HG02885 (cell line): ENCODE measurements at regions not wholly inside any gene's neighbourhood (a gene's known extent, or its start where the extent isn't known, plus 50 kb on each side); places are given as distances from the start of the nearest gene placed in this dataset.

Experiments
- ATAC-seq: cut with Tn5 transposase; IDR thresholded peaks from one replicate; pipeline ENCODE4 v1.9.1; 2021; ENCODE audit warnings: mild to moderate bottlenecking; ENCODE audit not compliant: unreplicated experiment, poor library complexity

DNA sequence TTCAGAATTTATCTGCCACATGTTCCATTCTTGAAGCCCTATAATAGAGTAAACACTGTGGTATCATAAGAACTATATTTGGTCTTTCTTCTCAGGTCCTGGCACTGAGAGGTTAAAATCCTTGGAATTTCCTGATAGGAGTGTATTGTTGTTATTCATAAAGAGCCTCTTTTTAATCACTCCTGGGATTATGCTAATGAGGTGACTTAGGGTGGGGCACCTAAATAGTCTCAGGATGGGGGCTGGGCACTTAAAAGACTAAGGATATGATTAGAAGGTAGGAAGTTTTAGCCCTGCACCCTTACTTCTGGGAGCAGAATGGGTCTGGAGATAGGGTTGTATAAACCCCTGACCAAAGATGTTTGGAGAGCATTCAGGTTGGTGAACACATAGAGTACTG is 755.2 kb upstream of the TENM4 start:
- no peak for ATAC-seq

DNA sequence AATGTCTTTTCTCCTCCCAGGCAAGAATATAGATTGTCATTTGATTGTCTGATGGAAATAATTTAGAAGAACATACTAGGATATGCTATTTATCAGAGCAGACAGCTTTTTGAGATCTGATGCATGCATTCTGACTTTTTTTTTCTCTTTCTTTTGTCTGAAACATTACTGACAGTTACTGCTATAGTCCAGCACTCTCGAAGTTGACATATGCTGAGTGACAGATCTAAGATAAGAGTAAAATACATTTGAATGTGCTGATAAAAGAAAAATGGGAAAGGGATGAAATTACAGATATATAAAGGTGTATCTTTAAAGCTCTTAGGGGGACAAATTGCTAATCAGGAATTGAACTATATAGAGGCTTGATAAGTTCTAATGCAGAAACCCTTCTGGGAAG is 753.8 kb upstream of the TENM4 start:
- no peak for ATAC-seq

DNA sequence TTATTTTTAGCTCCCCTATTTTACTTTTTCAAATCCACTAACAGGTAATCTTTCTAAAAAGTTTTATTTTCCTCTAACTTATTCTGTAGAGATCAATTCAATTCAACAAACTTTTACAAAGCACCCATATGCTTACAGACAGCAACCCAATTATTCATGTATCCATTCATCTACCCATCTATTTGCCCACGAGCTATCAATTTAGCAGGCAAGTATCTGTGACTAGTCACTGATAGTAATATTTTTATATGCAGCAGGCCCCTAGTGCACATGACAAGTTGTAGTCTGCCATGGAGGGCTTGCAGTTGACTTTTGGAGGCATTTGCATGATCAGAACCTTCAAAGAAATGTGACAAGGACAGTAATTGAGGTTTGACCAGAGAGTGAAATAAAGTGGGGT is 753.2 kb upstream of the TENM4 start:
- ATAC-seq, result no peak

DNA sequence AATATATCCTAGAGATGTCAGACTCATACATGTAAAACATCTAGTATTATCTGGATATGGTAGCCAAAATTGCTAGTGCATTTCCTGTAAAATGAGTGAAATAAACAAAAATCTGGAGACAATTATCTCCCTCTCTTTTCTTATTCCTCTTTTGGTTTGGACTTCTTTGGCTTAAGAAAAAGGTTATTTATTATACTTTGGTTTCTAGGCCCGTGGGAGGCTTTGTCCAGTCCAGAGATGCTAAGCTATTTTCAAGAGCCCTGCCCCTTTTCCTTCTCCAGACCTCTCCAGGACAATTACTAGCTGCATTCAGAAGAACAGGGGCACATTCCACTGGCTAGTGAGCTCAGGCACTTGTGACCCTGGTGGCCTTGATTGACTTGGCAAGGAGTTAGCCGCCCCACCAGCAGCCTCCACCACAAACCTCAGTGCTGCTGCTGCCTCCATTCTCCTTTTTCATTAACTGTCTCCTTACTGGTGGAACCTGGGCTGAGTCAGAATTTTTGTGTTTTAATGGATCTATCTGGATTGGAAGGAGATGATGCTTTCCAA is 747.3 kb upstream of the TENM4 start:
- no peak for ATAC-seq

DNA sequence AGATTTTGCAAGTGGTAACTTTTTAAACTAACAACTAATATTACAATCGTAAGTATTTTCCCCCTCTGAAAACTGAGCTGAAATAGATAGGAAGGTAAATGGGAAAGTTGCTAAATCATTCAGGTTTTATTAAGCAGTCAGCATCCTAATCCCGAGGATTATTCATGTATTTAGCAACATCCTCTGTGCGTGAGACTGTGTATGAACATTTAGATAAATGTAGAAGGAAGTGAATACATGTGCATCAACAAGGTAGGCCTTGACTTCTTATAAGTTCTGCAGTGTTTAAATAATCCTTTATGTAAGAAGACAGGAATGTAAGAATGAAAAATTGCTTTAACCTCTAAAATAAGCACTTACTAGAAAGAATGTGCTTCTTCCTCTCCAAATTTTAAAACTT is 745.9 kb upstream of the TENM4 start:
- ATAC-seq, result no peak

DNA sequence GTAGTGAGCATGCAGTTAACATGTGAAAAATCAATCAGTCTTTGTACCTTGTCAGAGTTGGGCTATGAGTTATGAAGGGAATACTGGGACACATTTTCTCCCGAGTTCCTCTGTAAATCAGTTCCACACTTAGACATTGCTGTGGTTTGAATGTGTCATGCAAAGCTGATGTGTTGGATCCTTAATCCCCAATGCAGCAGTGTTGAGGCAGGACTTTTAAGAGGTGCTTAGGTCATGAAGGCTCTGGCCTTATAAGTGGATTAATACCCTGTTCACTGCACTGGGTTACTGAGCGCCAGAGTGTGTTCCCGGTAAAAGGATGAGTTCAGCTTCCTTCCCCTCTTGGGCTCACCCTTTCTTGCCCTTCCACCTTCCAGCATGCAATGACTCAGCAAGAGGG is 742.1 kb upstream of the TENM4 start:
- no peak for ATAC-seq

DNA sequence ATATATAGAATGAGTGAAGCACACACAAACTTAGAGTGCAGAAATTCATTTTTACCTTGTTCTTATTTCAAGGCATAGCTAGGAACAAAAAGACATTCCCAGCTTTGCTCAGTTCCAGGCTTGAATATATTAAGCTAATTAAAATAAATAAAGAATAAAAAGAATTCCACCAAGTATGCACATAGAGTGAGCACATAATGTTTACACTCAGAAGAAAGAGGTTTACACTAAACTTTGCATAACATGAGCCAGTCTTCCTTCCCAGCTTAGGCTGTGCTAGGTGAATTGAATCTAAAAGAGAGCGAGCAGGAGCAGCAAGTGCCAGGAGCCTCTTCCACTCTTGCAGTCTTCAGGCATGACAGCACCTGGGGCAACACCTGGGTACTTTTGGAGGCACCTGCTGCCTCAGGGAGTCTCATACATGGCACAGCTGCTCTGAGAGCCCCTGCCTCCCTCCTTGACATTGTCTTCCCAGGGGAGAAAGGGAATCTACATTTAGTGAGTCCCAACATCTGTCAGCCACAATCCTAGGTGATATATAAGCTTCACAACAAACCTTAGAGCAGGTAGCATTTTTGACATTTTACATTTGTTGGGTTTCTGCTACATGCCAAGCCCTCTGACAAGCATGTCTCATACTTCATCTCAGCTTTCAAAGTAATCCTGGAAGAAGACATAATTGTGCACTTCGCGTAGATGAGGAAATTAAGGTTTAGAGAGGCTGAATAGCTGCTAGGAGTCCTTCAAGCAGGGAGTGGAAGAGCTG is 732.7 kb upstream of the TENM4 start:
- ATAC-seq, result no peak

DNA sequence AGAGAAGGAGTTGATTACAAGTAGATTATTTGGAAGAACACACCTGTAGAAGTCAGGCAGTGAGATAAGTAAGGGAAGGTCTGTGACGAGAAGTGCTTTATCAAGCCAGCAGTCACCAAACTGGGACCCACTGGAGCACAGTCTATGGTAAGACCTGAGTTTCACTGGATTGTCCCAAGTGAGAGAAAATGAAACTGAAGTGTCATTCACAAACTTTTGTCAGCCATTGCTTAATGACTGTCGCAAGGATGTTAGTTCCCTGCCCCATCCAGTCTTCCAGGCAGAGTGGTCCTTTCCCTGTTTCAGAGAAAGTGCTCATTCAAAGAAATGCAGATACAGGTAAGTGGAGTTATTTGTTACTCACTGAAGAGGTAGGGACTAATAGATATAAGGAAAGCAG is 728.0 kb upstream of the TENM4 start:
- no peak for ATAC-seq

DNA sequence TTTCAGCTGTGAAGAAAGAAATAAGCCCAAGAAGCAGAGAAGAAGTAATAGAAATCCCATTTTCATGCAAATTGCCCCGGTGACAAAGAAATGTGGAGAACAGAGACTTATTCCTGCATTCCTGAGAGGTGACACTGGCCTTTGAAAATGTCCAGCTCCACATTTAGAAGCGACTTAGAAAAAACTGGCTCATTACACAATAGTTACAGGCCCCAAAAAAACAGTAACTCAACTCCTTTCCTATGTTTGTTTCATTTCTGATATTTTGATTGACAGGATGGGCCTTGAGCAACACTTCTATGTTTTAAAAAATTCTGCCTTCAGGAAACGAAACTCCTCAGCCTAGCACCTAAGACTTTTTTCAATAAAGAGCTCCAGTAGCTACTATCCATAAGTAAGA is 726.9 kb upstream of the TENM4 start:
- ATAC-seq, result no peak

DNA sequence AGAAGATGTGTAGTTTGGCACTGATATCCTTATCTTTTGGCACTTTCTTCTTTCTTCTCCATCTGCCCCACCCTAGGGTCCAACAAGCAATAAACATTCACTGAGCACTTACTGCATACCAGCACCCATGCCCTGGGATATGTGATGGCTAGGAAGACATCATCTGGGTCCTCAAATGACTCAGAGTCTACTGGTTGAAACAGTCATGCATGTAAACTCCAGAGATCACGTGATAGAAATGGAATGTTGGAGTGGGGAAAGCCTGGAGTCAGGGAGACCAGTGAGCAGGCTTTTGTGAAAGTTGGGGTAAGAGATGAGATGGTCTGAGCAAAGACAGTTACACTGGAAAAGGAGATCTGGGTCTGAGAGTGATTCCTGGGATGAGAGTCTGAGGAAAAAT is 724.9 kb upstream of the TENM4 start:
- no peak for ATAC-seq

DNA sequence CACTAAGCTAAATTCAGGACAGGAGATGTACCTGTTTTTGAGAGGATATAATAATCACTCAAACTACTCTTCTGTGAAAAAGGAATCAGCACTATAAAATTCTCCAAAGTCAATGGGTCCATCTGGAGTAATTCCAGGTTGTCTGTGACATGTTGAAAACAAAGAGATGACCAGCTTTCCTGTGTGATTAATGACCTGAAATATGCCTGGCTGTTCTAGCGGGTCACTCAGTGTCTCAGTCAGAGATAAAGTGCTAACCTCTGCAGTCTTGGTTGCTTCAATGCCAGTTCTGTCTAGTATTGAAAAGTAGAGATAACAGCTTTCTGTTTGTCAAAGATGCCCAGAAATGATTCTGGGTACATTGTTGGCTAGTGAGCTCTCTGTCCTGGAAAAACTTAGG is 722.6 kb upstream of the TENM4 start:
- ATAC-seq, result no peak

DNA sequence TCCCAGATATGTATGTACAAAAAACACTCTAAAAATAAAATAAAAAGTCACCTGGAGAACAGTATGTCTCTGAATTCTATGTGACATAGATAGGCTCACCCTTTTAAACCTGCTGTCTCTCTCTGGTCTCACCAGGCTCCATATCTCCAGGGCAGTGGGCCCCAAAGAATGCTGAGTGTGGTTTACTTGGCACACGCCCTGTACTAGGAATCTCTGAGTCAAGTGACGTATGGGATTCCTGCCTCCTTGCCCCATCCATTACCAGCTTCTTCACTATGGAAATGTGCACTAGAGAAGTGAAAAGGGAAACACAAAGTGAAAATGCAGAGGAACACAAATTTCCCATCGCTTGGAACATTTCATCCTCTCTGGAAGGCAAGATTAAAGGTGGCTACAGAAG is 722.2 kb upstream of the TENM4 start:
- ATAC-seq, result no peak

DNA sequence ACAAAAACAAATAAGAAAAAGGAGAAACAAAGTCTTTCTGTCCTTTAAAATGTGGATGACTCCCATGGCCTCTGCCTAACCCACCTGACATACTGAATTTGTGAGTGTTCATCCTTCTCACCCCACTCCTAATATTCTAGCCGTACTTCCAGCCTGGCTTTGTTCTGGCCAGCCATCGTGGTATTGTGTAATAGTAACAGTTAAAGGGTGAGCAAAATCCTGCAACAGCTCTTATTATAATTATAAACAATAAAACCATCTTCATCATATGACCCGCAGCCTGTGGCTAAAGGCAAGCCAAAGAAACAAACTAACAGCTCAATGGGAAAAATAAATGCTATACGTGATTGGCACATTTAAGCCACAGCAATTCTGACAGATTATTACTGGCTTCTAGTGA is 721.6 kb upstream of the TENM4 start:
- no peak for ATAC-seq

DNA sequence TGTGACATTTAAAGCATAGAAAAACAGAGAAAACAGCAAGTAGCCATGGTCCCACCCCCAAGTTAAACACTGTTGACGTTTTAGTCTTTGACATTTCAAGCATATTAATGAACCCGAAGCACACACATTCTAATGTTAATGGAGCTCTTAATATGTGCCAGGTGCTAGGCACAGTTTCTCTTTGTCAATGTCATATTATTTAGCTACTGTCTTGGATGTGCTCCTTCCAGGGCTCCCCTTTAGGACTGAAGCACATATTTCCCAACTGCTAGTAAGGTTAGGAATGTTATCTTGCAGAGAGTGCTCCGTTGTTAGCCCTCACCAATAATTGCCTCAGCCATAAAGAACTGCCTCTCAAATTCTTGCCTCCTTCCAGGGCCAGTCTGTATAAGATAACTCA is 716.6 kb upstream of the TENM4 start:
- ATAC-seq, result no peak

DNA sequence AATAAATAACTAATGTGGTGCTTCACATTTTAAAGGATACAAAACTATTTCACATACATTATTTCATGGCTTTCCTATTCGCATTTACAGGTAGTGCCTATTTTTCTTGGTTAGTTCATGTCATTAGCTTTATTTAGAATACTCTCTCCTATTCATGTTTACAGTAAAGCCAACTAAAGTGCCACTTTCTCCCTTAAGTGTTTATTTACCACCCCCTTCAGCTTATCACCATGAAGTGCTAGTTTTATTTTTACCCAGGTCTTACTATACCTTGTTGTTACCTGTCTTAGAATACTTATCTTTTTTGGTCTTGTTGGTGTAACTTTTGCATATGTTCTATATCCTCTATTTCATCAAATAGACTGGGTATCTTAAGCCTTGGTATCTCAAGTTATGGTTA is 715.2 kb upstream of the TENM4 start:
- no peak for ATAC-seq

DNA sequence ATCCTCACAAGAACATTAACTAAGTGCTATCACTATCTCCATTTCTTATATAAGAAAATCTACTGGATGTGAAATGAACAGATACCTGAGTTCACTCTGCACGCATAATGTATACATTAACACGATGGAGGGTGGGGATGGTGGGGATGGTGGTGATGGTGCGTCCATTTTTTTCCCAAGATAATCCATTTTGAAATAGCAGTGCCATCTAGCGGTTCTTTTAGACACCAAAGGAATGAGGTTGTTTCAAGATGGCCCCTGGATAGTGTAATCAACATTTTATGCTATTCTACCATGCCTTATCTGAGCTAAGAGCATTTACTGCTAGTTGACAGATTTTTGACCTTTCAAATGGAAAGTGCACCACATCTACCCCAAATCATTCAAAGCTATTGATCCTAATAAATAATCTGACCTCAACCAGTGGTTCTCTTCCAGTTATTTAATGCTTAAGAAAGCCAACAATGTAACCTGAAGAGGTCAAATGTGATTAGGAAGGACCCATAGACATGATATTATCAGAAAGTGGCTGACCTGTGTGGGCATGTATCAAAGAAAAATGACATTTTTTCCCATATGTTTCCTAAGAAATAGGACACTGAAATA is 714.7 kb upstream of the TENM4 start:
- peak; percentile 82 for ATAC-seq

DNA sequence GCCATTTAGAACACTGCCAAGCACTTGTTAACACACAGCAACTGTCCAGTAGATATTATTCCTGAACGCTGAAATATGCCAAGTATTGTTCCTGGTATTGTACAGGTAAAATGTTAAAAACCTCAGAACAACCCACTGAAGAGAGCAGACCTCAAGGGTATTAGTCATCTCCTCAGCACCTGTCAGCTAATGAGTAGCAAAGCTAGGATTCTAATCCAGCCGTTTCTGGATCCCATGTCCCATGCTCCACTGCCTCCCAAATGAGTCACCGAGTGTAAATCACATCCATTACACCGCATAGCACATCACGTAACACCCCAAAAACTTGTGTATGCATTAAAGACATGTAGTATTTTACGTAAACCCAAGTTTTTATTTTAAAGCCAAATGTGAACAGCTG is 705.4 kb upstream of the TENM4 start:
- no peak for ATAC-seq

DNA sequence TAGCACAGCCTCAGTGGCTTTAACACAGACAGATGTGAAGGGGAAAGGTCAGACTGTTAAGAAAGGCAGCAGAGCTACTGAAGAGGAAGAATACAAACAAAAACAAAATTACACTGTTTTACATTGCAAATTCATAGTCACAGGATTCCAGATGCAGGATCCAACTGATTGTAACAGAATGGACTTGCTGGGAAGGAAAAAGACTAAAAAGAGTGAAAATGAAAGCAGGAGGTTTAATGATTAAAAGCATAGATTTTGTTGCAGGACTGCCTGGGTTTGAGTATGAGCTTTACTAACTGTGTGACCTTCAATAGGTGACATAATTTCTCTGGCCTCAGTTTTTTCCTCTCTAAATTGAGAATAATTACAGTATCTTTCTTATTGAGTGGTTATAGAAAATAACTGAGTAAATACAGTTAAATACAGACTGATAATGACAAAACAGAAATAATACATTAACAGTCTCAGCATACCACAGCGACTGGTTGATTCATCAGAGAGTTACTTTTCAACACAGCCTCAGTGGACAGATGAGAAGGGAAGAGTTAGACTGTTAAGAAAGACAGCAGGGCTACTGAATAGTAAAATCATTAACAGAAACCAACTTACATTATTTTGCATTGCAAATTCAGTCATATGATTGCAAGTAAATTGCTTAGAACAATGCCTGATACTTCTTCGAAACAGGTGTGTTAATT is 704.2 kb upstream of the TENM4 start:
- ATAC-seq, result no peak

DNA sequence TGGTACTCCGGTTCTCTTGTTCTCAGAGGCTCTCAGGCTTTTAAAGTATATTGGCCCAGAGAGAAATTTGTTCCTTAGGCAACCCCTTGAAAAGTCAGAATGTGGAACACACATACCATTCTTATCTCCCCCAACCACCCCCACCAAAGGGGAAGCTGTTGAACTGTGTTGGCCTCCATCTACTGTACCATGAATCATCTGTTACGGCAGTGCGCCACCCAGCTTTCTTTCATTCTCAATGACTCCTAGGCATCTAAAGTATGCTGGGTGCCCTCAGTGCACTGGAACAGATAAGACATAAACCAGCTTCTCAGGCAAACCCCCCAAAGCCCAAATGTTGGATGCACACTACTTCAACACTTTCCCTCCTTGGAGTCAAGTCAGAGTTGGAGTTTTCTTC is 696.2 kb upstream of the TENM4 start:
- ATAC-seq, result no peak

DNA sequence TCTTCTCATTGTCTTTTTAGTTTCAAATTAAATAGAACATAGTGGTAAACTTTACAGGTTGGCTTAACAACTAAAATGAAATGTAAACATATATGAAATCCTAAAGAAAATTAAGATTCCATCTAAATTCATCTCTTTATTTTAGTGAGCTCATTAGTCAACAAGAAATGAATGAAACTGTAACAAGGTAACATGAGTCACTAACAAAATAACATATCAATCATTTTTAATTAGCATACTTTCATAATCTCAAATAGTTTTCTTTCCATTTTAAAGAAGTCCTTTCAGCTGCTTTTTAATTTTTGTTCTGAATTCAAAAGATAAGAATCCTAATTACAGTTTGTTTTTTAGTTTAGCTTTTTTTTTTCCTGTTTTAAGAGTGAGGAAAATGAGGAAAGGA is 688.6 kb upstream of the TENM4 start:
- no peak for ATAC-seq

DNA sequence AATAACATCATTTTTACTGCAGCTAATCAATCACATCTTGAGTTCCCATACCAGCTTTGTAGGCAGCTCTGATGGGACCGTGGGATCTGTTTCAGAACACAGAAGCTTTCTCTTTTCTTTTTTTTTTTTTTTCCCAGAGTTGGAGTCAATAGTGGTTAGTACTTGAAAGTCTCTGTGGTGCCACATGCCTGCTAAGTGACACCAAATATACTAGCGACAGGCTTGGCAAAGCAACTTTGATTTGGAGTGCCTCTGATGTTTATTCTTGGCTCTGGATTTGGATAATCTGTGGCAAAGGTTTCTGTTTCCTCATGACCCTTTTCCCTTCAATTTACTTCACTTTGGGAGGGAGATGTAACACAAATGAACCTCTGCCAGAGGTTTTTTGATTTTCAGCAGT is 681.4 kb upstream of the TENM4 start:
- ATAC-seq, result no peak

DNA sequence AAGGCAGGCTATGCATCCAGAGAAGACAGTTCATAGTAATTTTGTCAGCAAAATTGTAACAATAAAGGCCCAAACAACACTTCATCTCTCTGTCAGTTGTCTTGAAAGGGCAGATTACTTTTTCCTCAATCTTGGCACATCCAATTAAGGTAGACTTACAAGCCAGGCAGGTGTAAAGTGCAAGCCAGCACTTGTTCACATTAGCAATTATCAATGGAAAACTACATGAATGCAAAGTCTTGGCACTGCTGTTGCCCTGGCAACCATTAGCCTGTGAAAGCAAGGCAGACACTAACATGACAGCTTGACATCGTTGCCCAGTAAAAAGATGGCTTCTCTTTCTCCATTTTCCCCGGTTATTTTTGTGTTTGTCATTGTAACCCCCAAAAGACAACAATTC is 677.2 kb upstream of the TENM4 start:
- no peak for ATAC-seq
